Mesendoderm (in vitro differentiated cells): ENCODE measurements at regions not wholly inside any gene's neighbourhood (a gene's known extent, or its start where the extent isn't known, plus 50 kb on each side); places are given as distances from the start of the nearest gene placed in this dataset.

ENCODE experiments used
- DNase-seq: peaks from one replicate; pipeline ENCODE4 v3.0.0; 2013
- H2AK5ac ChIP-seq: 2 replicates; pipeline ENCODE4 v1.6.1; 2013; ENCODE audit warnings: low read length, inconsistent platforms
- H2BK120ac ChIP-seq: 2 replicates; pipeline ENCODE4 v1.6.1; 2013; ENCODE audit warnings: low read depth, mild to moderate bottlenecking, low read length, moderate library complexity, mixed read lengths
- H2BK15ac ChIP-seq: replicated peaks from 2 replicates; pipeline ENCODE4 v1.6.1; 2013; ENCODE audit warnings: low read depth, mild to moderate bottlenecking, moderate library complexity
- H2BK5ac ChIP-seq: 2 replicates; pipeline ENCODE4 v1.6.1; 2013; ENCODE audit warnings: low read length, inconsistent platforms
- H3K18ac ChIP-seq: 2 replicates; pipeline ENCODE4 v1.6.1; 2013; ENCODE audit warnings: mild to moderate bottlenecking, low read length, mixed read lengths
- H3K23ac ChIP-seq: one replicate; pipeline ENCODE4 v1.6.1; 2013; ENCODE audit warnings: low read length
- H3K27ac ChIP-seq: 2 replicates; pipeline ENCODE4 v1.5.1; 2013; ENCODE audit warnings: low read depth, mild to moderate bottlenecking, inconsistent platforms, low read length, moderate library complexity
- H3K27me3 ChIP-seq: 2 replicates; pipeline ENCODE4 v1.6.1; 2013; ENCODE audit warnings: low read length, control low read depth, mild to moderate bottlenecking, inconsistent platforms; ENCODE audit not compliant: insufficient read depth, poor library complexity
- H3K36me3 ChIP-seq: 2 replicates; pipeline ENCODE4 v1.6.1; 2013; ENCODE audit warnings: low read length, inconsistent platforms; ENCODE audit not compliant: control insufficient read depth, insufficient read depth
- H3K4ac ChIP-seq: one replicate; pipeline ENCODE4 v1.6.1; 2013; ENCODE audit warnings: low read depth, mild to moderate bottlenecking, low read length, moderate library complexity
- H3K4me1 ChIP-seq: 2 replicates; pipeline ENCODE4 v1.6.1; 2013; ENCODE audit warnings: low read depth, low read length, inconsistent platforms; ENCODE audit not compliant: control insufficient read depth
- H3K4me2 ChIP-seq: 2 replicates; pipeline ENCODE4 v1.6.1; 2013; ENCODE audit warnings: low read length
- H3K4me3 ChIP-seq: 2 replicates; pipeline ENCODE4 v1.5.1; 2013; ENCODE audit warnings: mild to moderate bottlenecking, low read length
- H3K56ac ChIP-seq: one replicate; pipeline ENCODE4 v1.6.1; 2013; ENCODE audit warnings: low read length
- H3K79me1 ChIP-seq: 2 replicates; pipeline ENCODE4 v1.6.1; 2013; ENCODE audit warnings: low read length, inconsistent platforms
- H3K79me2 ChIP-seq: 2 replicates; pipeline ENCODE4 v1.6.1; 2013; ENCODE audit warnings: mild to moderate bottlenecking, low read length; ENCODE audit not compliant: control insufficient read depth, insufficient read depth
- H3K9ac ChIP-seq: 2 replicates; pipeline ENCODE4 v1.6.1; 2013; ENCODE audit warnings: low read length, inconsistent platforms
- H4K5ac ChIP-seq: one replicate; pipeline ENCODE4 v1.6.1; 2013; ENCODE audit warnings: low read length
- H4K8ac ChIP-seq: one replicate; pipeline ENCODE4 v1.6.1; 2013; ENCODE audit warnings: low read depth, mild to moderate bottlenecking, control low read depth, low read length, moderate library complexity
- WGBS: extraction: QIAGEN DNeasy Blood & Tissue Kit; methylation state at CpG from one replicate; pipeline ENCODE4 v1.1.7; 2013; ENCODE audit warnings: low lambda C conversion rate, missing lambda C conversion rate; ENCODE audit not compliant: insufficient coverage; ENCODE audit errors: extremely low coverage; 5-methylcytosine and 5-hydroxymethylcytosine counted together

- no CpG with 5 or more reads among the region's 36 CpGs for WGBS
- Histone ChIP-seq H3K23ac (no peak overlapping the region), H3K36me3 (no peaks in the 10 kb centered on the region), H3K79me1 (no peaks in the 10 kb centered on the region), H3K4ac (no peak overlapping the region), H2BK15ac (no peak overlapping the region), H3K27me3 (no peaks in the 10 kb centered on the region), H2BK120ac (no peak overlapping the region), H3K4me1 (no peaks in the 10 kb centered on the region), H4K8ac (no peak overlapping the region), H3K4me2 (no peak overlapping the region), H3K9ac (no peak overlapping the region), H3K4me3 (no peak overlapping the region), H4K5ac (no peak overlapping the region), H2BK5ac (no peak overlapping the region), H3K79me2 (no peaks in the 10 kb centered on the region), H2AK5ac (no peak overlapping the region), H3K27ac (no peak overlapping the region), H3K18ac (no peak overlapping the region), H3K56ac (no peak overlapping the region)
- no peak for DNase-seq
These were observed 329.7 kb upstream of the JARID2 start for GRCh38 chr6:14915888-14916832.

- H2AK5ac ChIP-seq, result no peak overlapping the region
- H4K8ac ChIP-seq, result no peak overlapping the region
- H3K27me3 ChIP-seq, result no peaks in the 10 kb centered on the region
- no peak overlapping the region for H2BK15ac ChIP-seq
- H3K4ac ChIP-seq, result no peak overlapping the region
- H3K56ac ChIP-seq, result no peak overlapping the region
- H3K18ac ChIP-seq, result no peak overlapping the region
- H2BK120ac ChIP-seq, result no peak overlapping the region
- no peak overlapping the region for H3K9ac ChIP-seq
- DNase-seq, result no peak
- no peak overlapping the region for H3K4me3 ChIP-seq
- no peak overlapping the region for H3K4me2 ChIP-seq
- H3K79me2 ChIP-seq, result no peaks in the 10 kb centered on the region
- H2BK5ac ChIP-seq, result no peak overlapping the region
- H3K23ac ChIP-seq, result no peak overlapping the region
- H3K27ac ChIP-seq, result no peak overlapping the region
- no peaks in the 10 kb centered on the region for H3K36me3 ChIP-seq
- no peaks in the 10 kb centered on the region for H3K79me1 ChIP-seq
- WGBS, result no CpG with 5 or more reads among the region's 12 CpGs
- H3K4me1 ChIP-seq, result peaks cover 2% of the 10 kb centered on the region
- no peak overlapping the region for H4K5ac ChIP-seq
These were observed 328.6 kb upstream of the JARID2 start for GRCh38 chr6:14917109-14917910.

- Histone ChIP-seq H3K23ac (no peak overlapping the region), H3K27ac (no peak overlapping the region), H3K79me2 (no peaks in the 10 kb centered on the region), H3K4me1 (peaks cover 6% of the 10 kb centered on the region), H3K56ac (no peak overlapping the region), H2AK5ac (no peak overlapping the region), H3K36me3 (no peaks in the 10 kb centered on the region), H3K4me3 (no peak overlapping the region), H3K79me1 (no peaks in the 10 kb centered on the region), H2BK120ac (no peak overlapping the region), H2BK15ac (no peak overlapping the region), H3K4me2 (no peak overlapping the region), H3K27me3 (no peaks in the 10 kb centered on the region), H2BK5ac (no peak overlapping the region), H3K9ac (no peak overlapping the region), H4K5ac (no peak overlapping the region), H4K8ac (no peak overlapping the region), H3K4ac (no peak overlapping the region), H3K18ac (no peak overlapping the region)
- no CpG with 5 or more reads among the region's 16 CpGs for WGBS
- DNase-seq, result no peak
These were observed 327.5 kb upstream of the JARID2 start for GRCh38 chr6:14918200-14918907.

- H2BK15ac ChIP-seq, result no peak overlapping the region
- no peak overlapping the region for H3K23ac ChIP-seq
- H2BK5ac ChIP-seq, result no peak overlapping the region
- H3K4me1 ChIP-seq, result peaks cover 6% of the 10 kb centered on the region
- H2AK5ac ChIP-seq, result no peak overlapping the region
- no peaks in the 10 kb centered on the region for H3K79me2 ChIP-seq
- no peaks in the 10 kb centered on the region for H3K27me3 ChIP-seq
- no peak overlapping the region for H3K18ac ChIP-seq
- H3K4me2 ChIP-seq, result no peak overlapping the region
- H3K56ac ChIP-seq, result no peak overlapping the region
- H2BK120ac ChIP-seq, result no peak overlapping the region
- no peak overlapping the region for H3K9ac ChIP-seq
- no peak overlapping the region for H3K4me3 ChIP-seq
- no CpG with 5 or more reads among the region's 9 CpGs for WGBS
- no peak overlapping the region for H4K5ac ChIP-seq
- H3K4ac ChIP-seq, result no peak overlapping the region
- H3K36me3 ChIP-seq, result no peaks in the 10 kb centered on the region
- no peak overlapping the region for H4K8ac ChIP-seq
- no peak overlapping the region for H3K27ac ChIP-seq
- no peaks in the 10 kb centered on the region for H3K79me1 ChIP-seq
- no peak for DNase-seq
These were observed 326.7 kb upstream of the JARID2 start for GRCh38 chr6:14919038-14919670.

- Histone ChIP-seq H3K23ac (no peak overlapping the region), H3K27me3 (no peaks in the 10 kb centered on the region), H3K4me3 (no peak overlapping the region), H2BK120ac (no peak overlapping the region), H3K79me2 (no peaks in the 10 kb centered on the region), H3K4ac (no peak overlapping the region), H3K4me2 (no peak overlapping the region), H3K27ac (no peak overlapping the region), H3K9ac (no peak overlapping the region), H3K18ac (no peak overlapping the region), H3K36me3 (no peaks in the 10 kb centered on the region), H2BK5ac (no peak overlapping the region), H3K56ac (no peak overlapping the region), H3K4me1 (peaks cover 8% of the 10 kb centered on the region), H2BK15ac (no peak overlapping the region), H4K5ac (no peak overlapping the region), H4K8ac (no peak overlapping the region), H3K79me1 (no peaks in the 10 kb centered on the region), H2AK5ac (peak overlapping the region; percentile 49)
- DNase-seq, result no peak
- no CpG with 5 or more reads among the region's 2 CpGs for WGBS
These were observed 325.6 kb upstream of the JARID2 start for GRCh38 chr6:14920276-14920675.
